Tibial nerve (tissue), 4 donors: ENCODE measurements at regions not wholly inside any gene's neighbourhood (a gene's known extent, or its start where the extent isn't known, plus 50 kb on each side); places are given as distances from the start of the nearest gene placed in this dataset.

Experiments used
- DNase-seq, 2 donors: peaks; one replicate each; pipeline ENCODE4 v3.0.0-alpha.2; 2019; ENCODE audit warnings: low spot score in 2 of 2
- H3K27ac ChIP-seq, 4 donors: fragments of 200-600 bp; sonication (generic) in 3 of 4; one replicate each; pipeline ENCODE4 v1.5.1; 2017 to 2019; ENCODE audit warnings: mild to moderate bottlenecking in 1 of 4
- H3K27me3 ChIP-seq, 2 donors: fragments of 200-600 bp; sonication (generic) in 1 of 2; one replicate each; pipeline versions ENCODE4 v1.5.1 to v1.6.0; 2017 to 2019
- H3K36me3 ChIP-seq, 3 donors: fragments of 200-600 bp; sonication (generic); one replicate each; pipeline ENCODE4 v1.5.1; 2018 to 2019
- H3K4me1 ChIP-seq, 4 donors: fragments of 200-600 bp; sonication (generic) in 3 of 4; one replicate each; pipeline ENCODE4 v1.5.1; 2017 to 2019
- H3K4me3 ChIP-seq, 4 donors: fragments of 200-600 bp; sonication (generic) in 3 of 4; one replicate each; pipeline ENCODE4 v1.5.1; 2017 to 2019; ENCODE audit warnings: mild to moderate bottlenecking in 1 of 4, moderate library complexity in 1 of 4
- H3K9me3 ChIP-seq, 4 donors: fragments of 200-600 bp; sonication (generic) in 3 of 4; one replicate each; pipeline ENCODE4 v1.5.1; 2017 to 2019
- EP300 ChIP-seq, 2 donors: sonication (generic); formaldehyde crosslinking; IDR thresholded peaks; one replicate each; pipeline ENCODE4 v1.6.1; 2017; ENCODE audit warnings: antibody characterized with exemption in 2 of 2, mild to moderate bottlenecking in 1 of 2
- POLR2A ChIP-seq, 2 donors: fragments of 450-650 bp; IDR thresholded peaks; one replicate each; pipeline ENCODE4 v1.6.1; 2017; ENCODE audit warnings: antibody characterized with exemption in 2 of 2, mild to moderate bottlenecking in 2 of 2, moderate library complexity in 2 of 2
- WGBS, 2 donors: methylation state at CpG; one replicate each; pipeline ENCODE4 v1.1.5; 2018; 5-methylcytosine and 5-hydroxymethylcytosine counted together
- TF ChIP-seq, protein P1 (sequence below), 5 experiments: fragments of 200-600 bp in 3 of 5; fragments of 450-650 bp in 2 of 5; sonication (generic) in 3 of 5; IDR thresholded peaks; one replicate each; pipeline ENCODE4 v1.5.1; 2016 to 2019; ENCODE audit warnings: antibody characterized with exemption in 5 of 5, mild to moderate bottlenecking in 3 of 5, moderate library complexity in 2 of 5

DNA sequence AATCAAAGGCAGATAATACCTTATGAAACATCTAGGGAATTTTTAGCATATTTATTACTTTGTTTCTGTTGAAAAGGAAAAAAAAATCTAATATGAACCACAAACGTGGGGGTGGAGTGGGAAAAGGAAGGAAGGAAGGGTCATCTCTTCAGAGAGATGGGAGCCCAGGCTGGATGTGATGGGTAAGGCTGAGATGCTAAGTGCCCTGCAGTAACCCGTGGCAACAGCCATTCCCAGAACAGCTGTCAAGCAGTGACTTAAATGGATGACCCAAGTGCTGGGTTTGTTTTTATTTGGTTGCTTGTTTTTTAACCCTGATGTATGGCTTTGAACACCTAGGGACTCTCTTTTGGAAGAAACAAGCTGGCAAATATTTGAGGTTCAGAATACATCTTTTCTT lies 50.7 kb upstream of the KLF7 start:
- Histone ChIP-seq H3K4me3 (no peak overlapping the region), H3K4me1 (no peaks in the 10 kb centered on the region), H3K9me3 (no peaks in the 10 kb centered on the region), H3K36me3 (no peaks in the 10 kb centered on the region), H3K27ac (no peak overlapping the region), H3K27me3 (no peaks in the 10 kb centered on the region)
- 22 to 29% methylated on average over 2 of the region's 2 CpGs for WGBS, 2 donors
- TF ChIP-seq POLR2A (IDR thresholded peaks at IDR 0.05) (no peak), EP300 (IDR thresholded peaks at IDR 0.05) (no peak)
- TF ChIP-seq, protein P1, sequence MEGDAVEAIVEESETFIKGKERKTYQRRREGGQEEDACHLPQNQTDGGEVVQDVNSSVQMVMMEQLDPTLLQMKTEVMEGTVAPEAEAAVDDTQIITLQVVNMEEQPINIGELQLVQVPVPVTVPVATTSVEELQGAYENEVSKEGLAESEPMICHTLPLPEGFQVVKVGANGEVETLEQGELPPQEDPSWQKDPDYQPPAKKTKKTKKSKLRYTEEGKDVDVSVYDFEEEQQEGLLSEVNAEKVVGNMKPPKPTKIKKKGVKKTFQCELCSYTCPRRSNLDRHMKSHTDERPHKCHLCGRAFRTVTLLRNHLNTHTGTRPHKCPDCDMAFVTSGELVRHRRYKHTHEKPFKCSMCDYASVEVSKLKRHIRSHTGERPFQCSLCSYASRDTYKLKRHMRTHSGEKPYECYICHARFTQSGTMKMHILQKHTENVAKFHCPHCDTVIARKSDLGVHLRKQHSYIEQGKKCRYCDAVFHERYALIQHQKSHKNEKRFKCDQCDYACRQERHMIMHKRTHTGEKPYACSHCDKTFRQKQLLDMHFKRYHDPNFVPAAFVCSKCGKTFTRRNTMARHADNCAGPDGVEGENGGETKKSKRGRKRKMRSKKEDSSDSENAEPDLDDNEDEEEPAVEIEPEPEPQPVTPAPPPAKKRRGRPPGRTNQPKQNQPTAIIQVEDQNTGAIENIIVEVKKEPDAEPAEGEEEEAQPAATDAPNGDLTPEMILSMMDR (IDR thresholded peaks at IDR 0.05) = no peak
- DNase-seq = no peak

DNA sequence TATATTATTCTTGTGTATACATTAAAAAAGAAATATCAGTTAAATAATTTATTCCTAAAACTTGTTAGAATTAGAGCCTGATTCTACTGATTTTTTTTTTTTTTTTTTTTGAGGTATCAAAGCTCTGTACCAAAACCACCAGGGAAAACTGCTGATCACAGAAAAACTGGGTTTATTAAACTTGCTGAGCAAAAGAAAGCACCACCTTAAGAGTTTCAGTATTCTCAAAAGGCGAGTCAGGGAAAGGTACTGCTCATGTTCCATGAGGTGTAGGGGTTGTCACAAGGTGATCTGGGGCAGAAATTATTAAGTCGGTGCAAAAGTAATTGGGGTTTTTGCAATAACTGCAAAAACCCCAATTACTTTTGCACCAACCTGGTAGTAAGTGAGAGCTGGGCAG lies 51.7 kb upstream of the KLF7 start:
- no peaks in the 10 kb centered on the region for H3K27me3 ChIP-seq
- 86 to 99% methylated on average over 2 of the region's 2 CpGs for WGBS, 2 donors
- H3K36me3 ChIP-seq = no peaks in the 10 kb centered on the region
- no peak overlapping the region for H3K4me3 ChIP-seq
- H3K9me3 ChIP-seq = no peaks in the 10 kb centered on the region
- TF ChIP-seq, protein P1 (IDR thresholded peaks at IDR 0.05) = no peak
- TF ChIP-seq EP300 (IDR thresholded peaks at IDR 0.05) (no peak), POLR2A (IDR thresholded peaks at IDR 0.05) (no peak)
- no peak for DNase-seq
- H3K27ac ChIP-seq = no peak overlapping the region
- H3K4me1 ChIP-seq = no peaks in the 10 kb centered on the region

DNA sequence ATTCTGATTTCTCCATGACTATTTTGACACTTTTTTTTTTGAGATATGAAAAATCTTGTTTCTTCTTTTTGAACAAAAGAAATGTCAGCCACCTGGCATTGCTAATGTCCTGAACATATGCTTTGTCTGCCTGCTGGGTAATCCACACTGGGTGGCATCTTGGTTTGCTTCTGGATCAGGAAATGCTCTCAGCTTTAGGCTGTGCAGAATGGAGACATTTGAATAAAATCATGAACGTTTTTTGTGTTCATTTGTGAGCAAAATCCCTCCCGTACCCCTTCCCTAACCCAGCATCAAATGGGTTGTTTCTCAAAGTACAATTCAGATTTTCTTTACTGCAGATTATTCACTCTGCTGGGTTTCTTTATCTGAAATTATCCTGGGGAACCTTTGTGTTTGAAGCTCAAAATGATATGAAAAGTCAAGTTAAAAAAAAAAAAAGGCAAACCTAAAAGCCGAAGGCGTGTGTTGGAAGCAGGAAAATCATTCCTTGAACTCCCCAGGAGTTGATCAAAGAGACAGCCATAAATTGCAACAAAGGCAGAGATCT lies 53.4 kb upstream of the KLF7 start:
- Histone ChIP-seq H3K4me1 (no peaks in the 10 kb centered on the region), H3K4me3 (no peak overlapping the region), H3K27me3 (no peaks in the 10 kb centered on the region), H3K27ac (no peak overlapping the region), H3K9me3 (no peaks in the 10 kb centered on the region), H3K36me3 (no peaks in the 10 kb centered on the region)
- 64 to 66% methylated on average over 4 of the region's 4 CpGs for WGBS, 2 donors
- TF ChIP-seq EP300 (IDR thresholded peaks at IDR 0.05) (no peak), POLR2A (IDR thresholded peaks at IDR 0.05) (no peak)
- TF ChIP-seq, protein P1 (IDR thresholded peaks at IDR 0.05) = no peak
- DNase-seq = no peak

DNA sequence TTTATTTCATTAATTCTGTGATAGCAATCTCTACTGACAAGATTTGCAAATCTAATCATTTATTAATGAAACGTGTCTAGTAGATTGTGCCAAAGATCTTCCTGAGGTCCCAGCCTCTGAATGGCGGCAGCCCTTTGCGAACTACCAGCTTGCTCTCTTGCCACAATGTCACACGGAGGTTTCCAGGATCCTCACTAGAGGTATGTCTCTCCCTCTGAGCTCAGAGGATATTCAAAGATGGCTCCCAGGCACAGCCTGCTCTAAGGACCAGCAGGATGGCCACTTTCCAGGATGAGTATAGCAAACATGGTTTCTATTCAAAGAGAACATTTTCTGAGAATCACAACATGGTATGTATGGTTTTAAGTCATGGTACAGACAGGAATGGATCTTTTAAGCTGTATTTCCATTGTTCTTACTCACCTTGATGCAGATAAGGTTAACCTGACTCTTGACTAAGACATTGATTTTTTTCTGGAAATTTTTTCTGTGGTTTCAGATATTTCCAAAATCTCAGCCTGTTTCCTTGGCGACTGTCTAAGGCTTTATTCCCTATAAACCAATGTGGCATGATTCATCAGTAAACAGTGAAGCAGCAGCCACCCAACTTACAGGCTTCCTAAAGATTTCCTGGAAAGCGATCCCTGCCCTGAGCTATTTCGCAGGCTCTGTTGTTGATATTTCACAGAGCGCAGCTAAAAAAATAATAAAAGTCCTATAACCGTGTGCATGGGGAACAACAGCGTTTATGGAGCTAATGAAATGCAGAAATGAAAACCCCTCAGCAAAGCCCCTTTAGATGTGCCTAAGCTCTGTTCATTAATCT lies 54.1 kb upstream of the KLF7 start:
- 53 to 61% methylated on average over 10 of the region's 10 CpGs for WGBS, 2 donors

DNA sequence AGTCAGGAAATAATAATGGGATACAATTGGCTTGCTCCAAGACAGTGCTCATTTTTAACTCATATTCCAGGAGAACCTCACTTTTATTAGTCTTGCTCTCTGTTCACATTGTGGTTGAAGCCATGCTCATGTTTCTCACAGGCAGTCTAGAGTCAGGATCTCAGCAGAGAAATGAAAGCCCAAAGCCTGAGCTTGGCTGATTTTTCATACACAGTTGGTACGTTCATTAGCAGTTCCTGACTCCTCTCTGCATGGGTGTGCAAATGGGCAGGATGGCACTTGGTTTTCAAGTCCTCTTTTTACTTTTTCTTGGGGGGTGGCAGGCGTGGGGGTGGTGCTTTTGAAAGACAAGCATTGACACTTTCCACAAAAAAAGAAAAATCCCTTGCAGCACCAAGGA lies 56.0 kb upstream of the KLF7 start:
- Histone ChIP-seq H3K36me3 (no peaks in the 10 kb centered on the region), H3K27me3 (no peaks in the 10 kb centered on the region), H3K27ac (no peak overlapping the region), H3K4me1 (peaks cover 0 to 12% (median 0%) of the 10 kb centered on the region in 4 donors), H3K4me3 (no peak overlapping the region), H3K9me3 (no peaks in the 10 kb centered on the region)
- TF ChIP-seq POLR2A (IDR thresholded peaks at IDR 0.05) (no peak), EP300 (IDR thresholded peaks at IDR 0.05) (no peak)
- TF ChIP-seq, protein P1 (IDR thresholded peaks at IDR 0.05) = no peak
- 43 to 54% methylated on average over 2 of the region's 2 CpGs for WGBS, 2 donors
- DNase-seq = no peak

More for the DNA sequence above, 54.1 kb upstream of the KLF7 start:
- no peak overlapping the region for H3K4me3 ChIP-seq
- no peaks in the 10 kb centered on the region for H3K9me3 ChIP-seq
- peaks cover 0 to under 1% (median 0%) of the 10 kb centered on the region in 4 donors for H3K4me1 ChIP-seq
- no peak overlapping the region for H3K27ac ChIP-seq
- no peak for DNase-seq
- no peak for TF ChIP-seq POLR2A (IDR thresholded peaks at IDR 0.05)
- TF ChIP-seq, protein P1 (IDR thresholded peaks at IDR 0.05) = no peak
- TF ChIP-seq EP300 (IDR thresholded peaks at IDR 0.05) = no peak
- H3K27me3 ChIP-seq = no peaks in the 10 kb centered on the region
- no peaks in the 10 kb centered on the region for H3K36me3 ChIP-seq
